NCI-H446 treated with DMSO at 0.1 percent for 48 hours (cell line): ENCODE measurements at regions not wholly inside any gene's neighbourhood (a gene's known extent, or its start where the extent isn't known, plus 50 kb on each side); places are given as distances from the start of the nearest gene placed in this dataset.
A peak's percentile ranks its signal among the peaks of the same experiment; 100 is the strongest.

ENCODE experiments used
- DNase-seq: peaks from one replicate; lab custom pipeline; 2025; lab: John Stamatoyannopoulos, UW

- peak; percentile 60 for DNase-seq
Measured at GRCh38 chr6:82072121-82072521, 175.4 kb downstream of the IBTK start.

GRCh38 chr6:82068721-82069120, 178.8 kb downstream of the IBTK start:
- DNase-seq: peak; percentile 93

GRCh38 chr6:82066991-82067411, 180.5 kb downstream of the IBTK start:
- DNase-seq: no peak

GRCh38 chr6:82066196-82066595, 181.3 kb downstream of the IBTK start:
- DNase-seq: no peak

GRCh38 chr6:82063574-82063973, 184.0 kb downstream of the IBTK start:
- no peak for DNase-seq

- DNase-seq: no peak
Measured at GRCh38 chr6:82062219-82062618, 185.3 kb downstream of the IBTK start.

GRCh38 chr6:82057846-82058554, 189.5 kb downstream of the IBTK start:
- DNase-seq: peak; percentile 60

GRCh38 chr6:82056567-82056966, 191.0 kb downstream of the IBTK start:
- DNase-seq: no peak

GRCh38 chr6:82045965-82046756, 201.4 kb downstream of the IBTK start:
- no peak for DNase-seq

- no peak for DNase-seq
Measured at GRCh38 chr6:82040405-82041221, 206.9 kb downstream of the IBTK start.

- DNase-seq: no peak
Measured at GRCh38 chr6:82038631-82039030, 208.9 kb downstream of the IBTK start.

- DNase-seq: no peak
Measured at GRCh38 chr6:82035526-82035925, 212.0 kb downstream of the IBTK start.

GRCh38 chr6:82033631-82034211, 213.8 kb downstream of the IBTK start:
- no peak for DNase-seq

GRCh38 chr6:82032444-82032843, 215.1 kb downstream of the IBTK start:
- no peak for DNase-seq

- DNase-seq: no peak
Measured at GRCh38 chr6:82030761-82031503, 216.6 kb downstream of the IBTK start.

GRCh38 chr6:82030301-82030700, 217.2 kb downstream of the IBTK start:
- DNase-seq: no peak

- no peak for DNase-seq
Measured at GRCh38 chr6:82025271-82025670, 222.3 kb downstream of the IBTK start.

- no peak for DNase-seq
Measured at GRCh38 chr6:82022614-82023129, 224.9 kb downstream of the IBTK start.

GRCh38 chr6:82017773-82018172, 229.8 kb downstream of the IBTK start:
- DNase-seq: no peak

- no peak for DNase-seq
Measured at GRCh38 chr6:82017288-82017687, 230.3 kb downstream of the IBTK start.

GRCh38 chr6:82015526-82015925, 232.0 kb downstream of the IBTK start:
- no peak for DNase-seq
